Pancreas (tissue), 10 donors: ENCODE measurements at regions not wholly inside any gene's neighbourhood (a gene's known extent, or its start where the extent isn't known, plus 50 kb on each side); places are given as distances from the start of the nearest gene placed in this dataset.

Experiments used
- ATAC-seq, 4 donors: fragments of 200-7000 bp; cut with Tn5 transposase; one replicate each; pipeline versions ENCODE4 v1.8.0 to v1.9.1; 2020; ENCODE audit warnings: mild to moderate bottlenecking in 4 of 4, moderate library complexity in 4 of 4
- DNase-seq, 6 donors: peaks; one replicate each; pipeline ENCODE4 v3.0.0-alpha.2; 2020
- FAIRE-seq: peaks from 2 replicates; lab custom pipeline; 2012; peaks lifted over from hg19 to GRCh38; lab: Jason Lieb, UNC
- H3K27ac ChIP-seq, 4 donors: fragments of 200-600 bp; sonication (generic); 1 replicate in 3 of 4; 2 replicates in 1 of 4; pipeline versions ENCODE4 v1.5.0 to v1.8.0; 2020
- H3K27me3 ChIP-seq, 4 donors: fragments of 200-600 bp; one replicate each; pipeline ENCODE4 v1.8.0; 2021
- H3K36me3 ChIP-seq, 3 donors: fragments of 200-600 bp; sonication (generic) in 1 of 3; one replicate each; pipeline versions ENCODE4 v1.5.0 to v1.8.0; 2020 to 2021
- H3K4me1 ChIP-seq, 3 donors: fragments of 200-600 bp; one replicate each; pipeline ENCODE4 v1.8.0; 2021
- H3K4me3 ChIP-seq, 4 donors: fragments of 200-600 bp; sonication (generic) in 2 of 4; one replicate each; pipeline versions ENCODE4 v1.5.0 to v1.8.0; 2020 to 2021
- H3K9me3 ChIP-seq, 4 donors: fragments of 200-600 bp; one replicate each; pipeline ENCODE4 v1.8.0; 2021
- WGBS, 2 donors: extraction: QIAGEN DNeasy Blood & Tissue Kit; methylation state at CpG; one replicate each; pipeline ENCODE4 v1.1.7; 2013; 5-methylcytosine and 5-hydroxymethylcytosine counted together
- intact Hi-C, 3 donors: fragments of 100-400 bp; cut with DNase I; formaldehyde crosslinking; loops; one replicate each; pipeline versions ENCODE4 v1.11.1 to v1.14.2; 2022
- TF ChIP-seq, protein P1 (sequence below), 4 donors: fragments of 200-600 bp; sonication (generic) in 3 of 4; IDR thresholded peaks; one replicate each; pipeline versions ENCODE4 v1.5.0 to v1.8.0; 2021; ENCODE audit warnings: antibody characterized with exemption in 4 of 4
- donor health status: healthy with polysubstance abuse.
- donor health status: DM: no; HTN: no; CAD: no; lungs with moderate emphysema.
- donor health status: DM: no; HTN: no; CAD: no.
- donor health status: control.
- donor health status: control.
- donor health status: Bipolar disorder and iron deficiency.
- donor health status: DM: yes; HTN: yes; CAD: no.
- donor health status: DM: no; HTN: no; CAD: no.
- donor health status: DM: no; HTN: no; CAD: no.
- donor health status: DM: yes; HTN: yes; CAD: no.

DNA sequence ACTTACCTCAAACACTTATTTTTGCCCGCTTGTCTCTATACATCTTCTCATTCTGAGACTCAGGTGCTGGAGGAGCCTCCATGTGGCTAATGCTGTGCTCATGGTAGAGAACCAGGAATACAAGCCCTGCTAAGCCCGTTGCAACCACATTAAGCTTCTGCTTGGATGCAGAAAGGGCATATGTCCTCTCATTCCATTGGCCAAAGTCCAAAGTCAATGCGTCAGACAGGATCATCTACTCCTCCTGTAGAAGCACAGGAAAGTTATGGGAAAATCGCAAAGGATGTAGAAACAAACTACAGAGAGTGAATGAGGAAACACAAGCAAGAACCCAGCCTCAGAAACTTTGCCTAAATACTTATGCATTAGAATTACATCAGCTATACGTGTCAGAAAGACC is 124.5 kb upstream of the AGA start:
- intact Hi-C loops, result no loop called here
- FAIRE-seq, result no peak
- Histone ChIP-seq H3K9me3 (no peaks in the 10 kb centered on the region), H3K27ac (no peak overlapping the region), H3K27me3 (no peaks in the 10 kb centered on the region), H3K36me3 (no peaks in the 10 kb centered on the region), H3K4me3 (no peak overlapping the region), H3K4me1 (no peaks in the 10 kb centered on the region)
- DNase-seq, result no peak
- no peak for ATAC-seq
- WGBS, 2 donors, result 62 to 65% methylated on average over 5 of the region's 5 CpGs
- TF ChIP-seq, protein P1, sequence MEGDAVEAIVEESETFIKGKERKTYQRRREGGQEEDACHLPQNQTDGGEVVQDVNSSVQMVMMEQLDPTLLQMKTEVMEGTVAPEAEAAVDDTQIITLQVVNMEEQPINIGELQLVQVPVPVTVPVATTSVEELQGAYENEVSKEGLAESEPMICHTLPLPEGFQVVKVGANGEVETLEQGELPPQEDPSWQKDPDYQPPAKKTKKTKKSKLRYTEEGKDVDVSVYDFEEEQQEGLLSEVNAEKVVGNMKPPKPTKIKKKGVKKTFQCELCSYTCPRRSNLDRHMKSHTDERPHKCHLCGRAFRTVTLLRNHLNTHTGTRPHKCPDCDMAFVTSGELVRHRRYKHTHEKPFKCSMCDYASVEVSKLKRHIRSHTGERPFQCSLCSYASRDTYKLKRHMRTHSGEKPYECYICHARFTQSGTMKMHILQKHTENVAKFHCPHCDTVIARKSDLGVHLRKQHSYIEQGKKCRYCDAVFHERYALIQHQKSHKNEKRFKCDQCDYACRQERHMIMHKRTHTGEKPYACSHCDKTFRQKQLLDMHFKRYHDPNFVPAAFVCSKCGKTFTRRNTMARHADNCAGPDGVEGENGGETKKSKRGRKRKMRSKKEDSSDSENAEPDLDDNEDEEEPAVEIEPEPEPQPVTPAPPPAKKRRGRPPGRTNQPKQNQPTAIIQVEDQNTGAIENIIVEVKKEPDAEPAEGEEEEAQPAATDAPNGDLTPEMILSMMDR (IDR thresholded peaks at IDR 0.05), result no peak

DNA sequence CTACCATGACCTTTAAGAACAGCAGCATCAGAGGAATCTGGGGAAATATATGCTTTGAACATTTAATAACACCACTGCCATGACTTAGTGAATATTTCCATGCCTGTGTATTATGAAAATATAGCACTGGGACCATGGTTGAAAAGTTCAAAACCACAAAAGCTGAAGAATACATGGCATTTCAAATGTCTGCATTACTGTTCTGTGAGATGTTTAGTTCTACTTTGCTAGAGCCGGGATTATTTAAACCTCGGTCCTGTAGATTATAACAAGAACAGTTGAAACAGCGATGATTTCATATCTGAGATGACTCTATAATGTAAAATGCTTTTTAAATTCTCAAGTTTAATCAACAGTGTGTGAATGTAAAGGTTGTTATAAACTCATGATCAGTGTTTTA is 126.7 kb upstream of the AGA start:
- no peaks in the 10 kb centered on the region for H3K9me3 ChIP-seq
- no peaks in the 10 kb centered on the region for H3K4me1 ChIP-seq
- no peak for ATAC-seq
- H3K36me3 ChIP-seq, result no peaks in the 10 kb centered on the region
- DNase-seq, result no peak
- H3K27ac ChIP-seq, result no peak overlapping the region
- 86 to 94% methylated on average over 3 of the region's 3 CpGs for WGBS, 2 donors
- TF ChIP-seq, protein P1 (IDR thresholded peaks at IDR 0.05), result no peak
- intact Hi-C loops, result no loop called here
- H3K4me3 ChIP-seq, result no peak overlapping the region
- no peak for FAIRE-seq
- no peaks in the 10 kb centered on the region for H3K27me3 ChIP-seq

DNA sequence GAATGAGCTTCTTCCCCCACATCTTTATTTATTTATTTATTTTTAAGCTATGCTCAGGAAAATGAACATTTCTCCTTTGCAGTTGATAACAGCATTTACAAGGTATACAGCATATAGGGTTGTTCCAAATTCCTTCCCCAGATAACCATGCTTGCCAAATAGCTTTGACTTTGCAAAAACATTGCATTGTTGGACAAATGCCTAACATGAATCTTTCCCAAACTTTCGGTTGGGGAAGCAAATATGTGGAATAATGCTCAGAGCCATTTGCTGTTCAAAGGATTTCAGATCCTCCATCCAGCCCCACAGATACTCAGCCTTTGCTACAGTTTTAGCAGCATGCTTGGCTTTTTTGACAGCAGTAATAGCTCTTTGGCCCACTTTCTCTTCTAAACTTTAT is 127.2 kb upstream of the AGA start:
- no peak for FAIRE-seq
- intact Hi-C loops, result no loop called here
- no peaks in the 10 kb centered on the region for H3K36me3 ChIP-seq

DNA sequence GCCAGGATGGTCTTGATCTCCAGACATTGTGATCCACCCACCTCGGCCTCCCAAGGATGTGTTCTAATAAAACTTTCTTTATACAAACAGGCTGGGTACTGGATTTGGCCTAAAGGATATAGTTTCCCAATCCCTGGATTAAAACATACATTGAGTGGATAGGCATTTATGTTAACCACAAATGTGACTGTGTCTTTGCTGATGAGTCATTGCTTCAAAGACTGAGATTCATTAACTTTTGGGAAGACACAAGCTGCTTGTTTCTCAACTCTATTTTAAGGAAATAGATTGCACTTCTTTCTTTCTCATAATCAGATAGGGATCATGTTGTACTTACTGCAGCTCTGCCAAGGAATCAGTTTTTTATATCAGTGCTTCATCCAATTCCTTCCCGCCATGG is 131.3 kb upstream of the AGA start:
- TF ChIP-seq, protein P1 (IDR thresholded peaks at IDR 0.05), result no peak
- DNase-seq (no peak), FAIRE-seq (no peak), ATAC-seq (no peak)
- Histone ChIP-seq H3K4me1 (no peaks in the 10 kb centered on the region), H3K27me3 (no peaks in the 10 kb centered on the region), H3K9me3 (no peaks in the 10 kb centered on the region), H3K36me3 (no peaks in the 10 kb centered on the region), H3K27ac (no peak overlapping the region), H3K4me3 (no peak overlapping the region)
- WGBS, 2 donors, result 93 to 95% methylated on average over 2 of the region's 2 CpGs
- intact Hi-C loops, result no loop called here

More for the DNA sequence above, 127.2 kb upstream of the AGA start:
- no peaks in the 10 kb centered on the region for H3K9me3 ChIP-seq
- 24 to 31% methylated on average over 1 of the region's 1 CpG for WGBS, 2 donors
- no peak overlapping the region for H3K4me3 ChIP-seq
- ATAC-seq, result no peak
- TF ChIP-seq, protein P1 (IDR thresholded peaks at IDR 0.05), result no peak
- no peak for DNase-seq
- H3K4me1 ChIP-seq, result no peaks in the 10 kb centered on the region
- no peak overlapping the region for H3K27ac ChIP-seq
- H3K27me3 ChIP-seq, result no peaks in the 10 kb centered on the region

DNA sequence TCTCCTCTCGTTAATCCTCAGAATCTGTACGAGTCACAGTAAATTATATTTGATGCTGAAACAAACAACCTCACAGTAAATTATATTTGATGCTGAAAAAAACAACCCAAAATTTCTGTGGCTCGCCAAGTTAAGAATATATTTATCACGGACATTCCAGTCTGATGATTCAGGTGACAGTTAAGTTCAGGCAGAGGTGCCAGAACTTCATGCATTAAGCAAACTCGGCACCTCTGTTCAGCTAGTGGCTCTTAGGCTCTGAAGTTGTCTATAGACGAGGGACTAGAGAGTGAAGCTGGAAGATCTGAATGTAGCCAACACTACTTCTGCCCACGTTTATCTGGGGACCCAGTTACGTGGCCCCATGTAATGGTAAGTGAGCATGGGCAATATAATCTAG is 132.2 kb upstream of the AGA start:
- Histone ChIP-seq H3K27me3 (no peaks in the 10 kb centered on the region), H3K27ac (no peak overlapping the region), H3K4me1 (no peaks in the 10 kb centered on the region), H3K4me3 (no peak overlapping the region), H3K36me3 (no peaks in the 10 kb centered on the region), H3K9me3 (no peaks in the 10 kb centered on the region)
- intact Hi-C loops, result no loop called here
- ATAC-seq, result no peak
- FAIRE-seq, result no peak
- TF ChIP-seq, protein P1 (IDR thresholded peaks at IDR 0.05), result no peak
- 77 to 79% methylated on average over 8 of the region's 8 CpGs for WGBS, 2 donors
- DNase-seq, result no peak
